ENCODE measurements at regions not wholly inside any gene's neighbourhood (a gene's known extent, or its start where the extent isn't known, plus 50 kb on each side); places are given as distances from the start of the nearest gene placed in this dataset.

GRCh38 chr7:45235905-45236304 is 78.3 kb downstream of the RAMP3 start:
- DNase-seq (ENCODE audit: insufficient read length) (no peak), FAIRE-seq (no peak)
- TF ChIP-seq POLR2A (IDR thresholded peaks at IDR 0.05; ENCODE audit: low read depth, low read length): no peak
- TF ChIP-seq TAF1 (IDR thresholded peaks at IDR 0.05; ENCODE audit: borderline replicate concordance, low read depth, low read length): no peak
- TF ChIP-seq POLR2AphosphoS5 (IDR thresholded peaks at IDR 0.05; ENCODE audit: low read depth, low read length): no peak

GRCh38 chr7:45236666-45237065 is 79.1 kb downstream of the RAMP3 start:
- FAIRE-seq: no peak
- DNase-seq (ENCODE audit: insufficient read length): no peak
- TF ChIP-seq POLR2A (IDR thresholded peaks at IDR 0.05; ENCODE audit: low read depth, low read length): no peak
- no peak for TF ChIP-seq POLR2AphosphoS5 (IDR thresholded peaks at IDR 0.05; ENCODE audit: low read depth, low read length)
- no peak for TF ChIP-seq TAF1 (IDR thresholded peaks at IDR 0.05; ENCODE audit: borderline replicate concordance, low read depth, low read length)

- FAIRE-seq: no peak
- TF ChIP-seq POLR2A (IDR thresholded peaks at IDR 0.05; ENCODE audit: low read depth, low read length) (no peak), POLR2AphosphoS5 (IDR thresholded peaks at IDR 0.05; ENCODE audit: low read depth, low read length) (no peak), TAF1 (IDR thresholded peaks at IDR 0.05; ENCODE audit: borderline replicate concordance, low read depth, low read length) (no peak)
These were observed 80.3 kb downstream of the RAMP3 start for GRCh38 chr7:45237788-45238461.

GRCh38 chr7:45238806-45239205 is 81.2 kb downstream of the RAMP3 start:
- DNase-seq (ENCODE audit: insufficient read length) (no peak), FAIRE-seq (no peak)
- no peak for TF ChIP-seq POLR2AphosphoS5 (IDR thresholded peaks at IDR 0.05; ENCODE audit: low read depth, low read length)
- no peak for TF ChIP-seq TAF1 (IDR thresholded peaks at IDR 0.05; ENCODE audit: borderline replicate concordance, low read depth, low read length)
- no peak for TF ChIP-seq POLR2A (IDR thresholded peaks at IDR 0.05; ENCODE audit: low read depth, low read length)

More at GRCh38 chr7:45237788-45238461, 80.3 kb downstream of the RAMP3 start:
- no peak for DNase-seq (ENCODE audit: insufficient read length)

GRCh38 chr7:45239486-45239885 is 81.9 kb downstream of the RAMP3 start:
- TF ChIP-seq POLR2AphosphoS5 (IDR thresholded peaks at IDR 0.05; ENCODE audit: low read depth, low read length): no peak
- no peak for TF ChIP-seq POLR2A (IDR thresholded peaks at IDR 0.05; ENCODE audit: low read depth, low read length)
- TF ChIP-seq TAF1 (IDR thresholded peaks at IDR 0.05; ENCODE audit: borderline replicate concordance, low read depth, low read length): no peak
- DNase-seq (ENCODE audit: insufficient read length) (no peak), FAIRE-seq (no peak)

- no peak for FAIRE-seq
- DNase-seq (ENCODE audit: insufficient read length): no peak
- TF ChIP-seq TAF1 (IDR thresholded peaks at IDR 0.05; ENCODE audit: borderline replicate concordance, low read depth, low read length) (no peak), POLR2AphosphoS5 (IDR thresholded peaks at IDR 0.05; ENCODE audit: low read depth, low read length) (no peak), POLR2A (IDR thresholded peaks at IDR 0.05; ENCODE audit: low read depth, low read length) (no peak)
These were observed 82.7 kb downstream of the RAMP3 start for GRCh38 chr7:45240273-45240771.

GRCh38 chr7:45240926-45241325 is 83.3 kb downstream of the RAMP3 start:
- FAIRE-seq (no peak), DNase-seq (ENCODE audit: insufficient read length) (no peak)
- TF ChIP-seq POLR2A (IDR thresholded peaks at IDR 0.05; ENCODE audit: low read depth, low read length) (no peak), TAF1 (IDR thresholded peaks at IDR 0.05; ENCODE audit: borderline replicate concordance, low read depth, low read length) (no peak), POLR2AphosphoS5 (IDR thresholded peaks at IDR 0.05; ENCODE audit: low read depth, low read length) (no peak)

- no peak for TF ChIP-seq POLR2AphosphoS5 (IDR thresholded peaks at IDR 0.05; ENCODE audit: low read depth, low read length)
- TF ChIP-seq TAF1 (IDR thresholded peaks at IDR 0.05; ENCODE audit: borderline replicate concordance, low read depth, low read length): no peak
- no peak for TF ChIP-seq POLR2A (IDR thresholded peaks at IDR 0.05; ENCODE audit: low read depth, low read length)
- DNase-seq (ENCODE audit: insufficient read length) (no peak), FAIRE-seq (no peak)
These were observed 83.9 kb downstream of the RAMP3 start for GRCh38 chr7:45241339-45242109.

GRCh38 chr7:45242261-45242660 is 84.7 kb downstream of the RAMP3 start:
- DNase-seq (ENCODE audit: insufficient read length): no peak
- no peak for FAIRE-seq
- TF ChIP-seq POLR2AphosphoS5 (IDR thresholded peaks at IDR 0.05; ENCODE audit: low read depth, low read length) (no peak), TAF1 (IDR thresholded peaks at IDR 0.05; ENCODE audit: borderline replicate concordance, low read depth, low read length) (no peak), POLR2A (IDR thresholded peaks at IDR 0.05; ENCODE audit: low read depth, low read length) (no peak)

- DNase-seq (ENCODE audit: insufficient read length) (no peak), FAIRE-seq (no peak)
- TF ChIP-seq POLR2AphosphoS5 (IDR thresholded peaks at IDR 0.05; ENCODE audit: low read depth, low read length): no peak
- no peak for TF ChIP-seq TAF1 (IDR thresholded peaks at IDR 0.05; ENCODE audit: borderline replicate concordance, low read depth, low read length)
- TF ChIP-seq POLR2A (IDR thresholded peaks at IDR 0.05; ENCODE audit: low read depth, low read length): no peak
These were observed 85.1 kb downstream of the RAMP3 start for GRCh38 chr7:45242698-45243097.

- DNase-seq (ENCODE audit: insufficient read length) (no peak), FAIRE-seq (no peak)
- TF ChIP-seq POLR2A (IDR thresholded peaks at IDR 0.05; ENCODE audit: low read depth, low read length) (no peak), POLR2AphosphoS5 (IDR thresholded peaks at IDR 0.05; ENCODE audit: low read depth, low read length) (no peak), TAF1 (IDR thresholded peaks at IDR 0.05; ENCODE audit: borderline replicate concordance, low read depth, low read length) (no peak)
These were observed 87.4 kb downstream of the RAMP3 start for GRCh38 chr7:45244981-45245380.

Data from GM12892 (cell line).